Activated CD4-positive, alpha-beta T cell treated with anti-CD3 and anti-CD28 coated beads, Interleukin-10, Interleukin-2, amounts not matched to agents 100 ng/mL and 50 ng/mL, durations not matched to agents 16 hours and 8 hours (primary cell): ENCODE measurements at regions not wholly inside any gene's neighbourhood (a gene's known extent, or its start where the extent isn't known, plus 50 kb on each side); places are given as distances from the start of the nearest gene placed in this dataset.
"Not testable (repeated sequence)": the region's sequence is repeated elsewhere in the genome, so short reads cannot be mapped to it uniquely, and the experiment has no call there.

Source experiments
- DNase-seq: peaks from one replicate; pipeline ENCODE4 v3.0.0-alpha.2; 2020

DNA sequence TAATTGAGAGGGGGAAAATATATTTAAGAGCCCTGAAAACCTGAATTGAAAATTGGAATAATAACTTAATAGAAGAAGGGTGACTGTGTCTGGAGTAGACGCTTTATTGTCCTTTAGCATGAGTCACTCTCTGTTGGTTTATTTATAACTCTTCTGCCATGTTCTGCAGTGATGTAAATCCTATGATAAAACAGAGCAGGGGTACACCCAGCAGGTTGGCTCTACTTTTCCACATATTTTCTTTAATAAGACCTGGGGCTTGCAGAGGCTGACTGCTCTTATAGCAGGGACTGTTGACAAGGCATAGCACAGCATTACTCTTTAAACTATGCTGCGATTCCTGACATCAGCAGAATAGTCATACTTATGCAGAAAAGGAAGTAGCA lies 389.9 kb upstream of the PCDH9 start:
- no peak for DNase-seq

DNA sequence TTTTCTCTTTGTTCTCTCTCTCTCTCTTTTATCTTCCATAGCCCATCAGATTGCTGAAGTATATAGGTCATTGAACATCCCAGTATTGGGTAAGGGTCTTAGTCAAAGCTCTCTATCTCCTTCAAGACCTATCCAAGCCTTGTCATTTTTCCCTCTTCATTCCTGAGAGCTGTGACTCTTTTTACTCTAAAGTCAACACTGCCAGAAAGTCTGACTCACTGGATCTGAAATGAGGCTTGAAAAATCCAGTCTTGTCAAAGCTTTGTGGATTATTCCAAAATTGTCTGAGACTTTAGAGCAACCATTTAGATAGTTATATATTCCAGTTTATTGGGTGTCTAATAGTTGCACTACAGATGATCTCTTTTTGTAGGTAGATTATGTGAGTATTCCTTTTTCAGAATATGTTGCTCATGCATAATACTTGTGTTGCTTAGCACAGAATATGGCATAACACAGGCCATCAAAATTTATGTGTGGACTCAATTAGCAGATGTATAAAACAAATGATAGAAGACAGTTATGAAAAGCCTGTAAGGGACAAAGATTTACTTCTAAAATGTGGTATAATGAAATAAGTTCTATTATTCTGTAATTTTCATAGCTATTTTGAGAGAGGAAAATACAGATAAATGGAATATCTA lies 389.3 kb upstream of the PCDH9 start:
- no peak for DNase-seq

DNA sequence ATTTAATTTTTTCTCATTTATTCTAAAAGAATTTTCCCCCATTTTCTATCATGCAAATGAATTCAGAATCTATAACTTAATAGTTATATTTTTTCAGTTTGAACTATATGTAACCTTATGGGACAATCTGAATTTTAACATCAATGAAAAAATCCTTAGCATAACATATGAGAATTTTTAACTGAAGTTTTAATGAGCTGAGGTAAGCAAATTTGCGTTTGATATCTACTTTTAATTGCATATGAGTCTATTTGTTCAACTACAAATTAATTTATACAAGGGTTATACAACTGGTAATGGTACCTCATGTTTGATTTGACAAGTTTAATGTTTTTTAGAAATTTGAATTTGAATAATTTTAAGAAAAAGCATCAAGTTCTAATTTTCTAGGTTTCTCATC lies 384.4 kb upstream of the PCDH9 start:
- DNase-seq = no peak

DNA sequence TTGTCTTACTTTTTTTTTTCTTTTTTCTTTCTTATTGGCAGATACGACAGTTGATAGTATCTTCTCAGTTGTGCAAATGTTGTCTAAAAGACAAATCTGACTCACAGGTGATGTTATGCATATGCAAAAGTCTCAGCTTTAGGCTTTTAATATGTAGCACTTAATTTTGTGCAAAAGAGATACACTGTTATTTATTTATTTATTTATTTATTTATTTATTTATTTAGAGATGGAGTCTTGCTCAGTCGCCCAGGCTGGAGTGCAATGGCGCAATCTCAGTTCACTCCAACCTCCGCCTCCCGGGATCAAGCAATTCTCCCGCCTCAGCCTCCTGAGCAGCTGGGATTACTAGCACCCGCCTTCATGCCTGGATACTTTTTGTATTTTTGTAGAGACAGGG lies 383.9 kb upstream of the PCDH9 start:
- DNase-seq = no peak

DNA sequence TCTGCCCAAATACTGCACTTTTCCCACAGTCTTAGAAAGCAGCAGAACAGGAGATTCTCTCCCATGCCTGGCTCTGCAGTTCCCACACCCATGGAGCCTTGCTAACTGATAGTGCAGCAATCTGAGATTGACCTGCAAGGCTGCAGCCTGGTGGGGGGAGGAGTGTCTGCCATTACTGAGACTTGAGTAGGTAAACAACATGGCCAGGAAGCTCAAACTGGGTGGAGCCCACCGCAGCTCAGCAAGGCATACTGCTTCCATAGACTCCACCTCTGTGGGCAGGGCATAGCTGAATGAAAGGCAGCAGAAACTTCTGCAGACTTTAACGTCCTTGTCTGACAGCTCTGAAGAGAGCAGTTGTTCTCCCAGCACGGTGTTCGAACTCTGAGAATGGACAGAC lies 358.5 kb upstream of the PCDH9 start:
- DNase-seq = no peak

DNA sequence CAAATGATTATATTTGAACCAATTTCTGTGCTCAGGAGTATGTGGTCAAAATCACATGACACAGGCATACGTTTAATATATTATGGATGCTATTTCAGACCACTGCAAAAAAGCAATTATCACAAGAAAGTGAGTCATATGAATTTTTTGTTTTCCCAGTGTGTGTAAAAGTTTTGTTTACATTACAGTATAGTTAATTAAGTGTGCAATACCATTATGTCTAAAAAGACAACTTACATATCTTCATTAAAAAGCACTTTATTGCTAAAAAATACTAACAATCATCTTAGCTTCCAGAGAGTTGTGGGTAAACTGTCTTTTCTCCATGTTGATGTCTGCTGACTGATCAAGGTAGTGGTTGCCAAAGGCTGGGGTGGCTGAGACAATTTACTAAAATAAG lies 347.2 kb upstream of the PCDH9 start:
- DNase-seq = no peak

DNA sequence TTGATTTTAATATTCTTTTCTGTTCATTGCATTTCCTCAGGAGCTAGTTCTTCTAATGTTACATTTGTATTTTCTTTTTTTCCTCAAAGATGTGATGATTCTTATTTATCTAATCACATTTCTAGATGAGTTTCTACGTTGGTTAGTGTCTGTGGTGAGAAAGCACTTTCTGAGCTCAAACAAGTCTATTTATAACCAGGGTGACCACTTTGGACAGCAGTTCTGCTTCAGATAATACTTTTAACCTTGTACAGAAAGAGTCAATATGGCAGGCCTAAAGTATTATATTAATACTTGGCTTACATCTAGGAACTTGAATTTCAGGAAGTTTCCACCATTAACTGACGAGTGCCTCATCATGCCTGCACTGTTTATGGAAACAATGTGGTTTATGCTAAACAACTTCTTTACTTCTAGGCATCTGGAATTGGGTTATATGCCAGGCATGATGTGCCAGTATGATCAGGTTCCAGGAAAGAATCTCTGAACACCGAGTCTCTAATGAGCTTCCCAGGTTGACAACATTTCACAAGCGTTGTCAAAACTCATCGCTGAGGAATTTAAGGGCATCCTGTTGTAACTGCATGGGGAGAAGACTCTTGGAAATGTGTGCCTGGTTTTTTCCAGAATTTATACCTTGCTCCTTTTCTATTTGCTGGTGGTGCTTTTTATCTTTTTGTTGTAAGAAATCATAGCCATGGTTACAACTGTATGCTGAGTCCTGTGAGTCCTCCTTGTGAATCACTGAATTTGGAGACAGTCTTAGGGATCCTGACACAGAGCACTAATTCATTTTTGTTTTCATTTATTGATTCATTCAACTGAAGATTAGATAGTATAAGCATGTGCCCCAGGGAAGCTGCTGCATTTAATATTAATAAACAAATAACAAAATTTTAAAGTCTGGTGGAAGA lies 344.4 kb upstream of the PCDH9 start:
- DNase-seq = no peak

DNA sequence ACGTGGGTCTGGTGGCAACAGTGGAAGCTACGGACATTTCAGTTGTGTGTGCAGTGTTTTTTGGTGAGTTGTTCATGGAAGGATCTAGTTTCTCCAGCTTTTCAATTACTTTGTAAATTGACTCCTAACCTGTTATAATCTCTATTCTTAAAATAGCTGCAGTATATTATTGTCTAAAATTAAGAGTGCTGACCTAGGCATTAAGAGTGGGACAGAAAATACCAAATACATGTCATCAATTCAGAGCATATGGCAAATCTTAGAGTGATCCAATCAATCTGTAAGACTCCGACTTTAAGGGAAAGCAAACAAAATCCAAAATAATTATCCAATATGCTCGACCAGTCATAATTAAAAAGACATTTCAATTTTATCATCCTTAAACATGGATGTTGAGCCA lies 338.1 kb upstream of the PCDH9 start:
- no peak for DNase-seq

DNA sequence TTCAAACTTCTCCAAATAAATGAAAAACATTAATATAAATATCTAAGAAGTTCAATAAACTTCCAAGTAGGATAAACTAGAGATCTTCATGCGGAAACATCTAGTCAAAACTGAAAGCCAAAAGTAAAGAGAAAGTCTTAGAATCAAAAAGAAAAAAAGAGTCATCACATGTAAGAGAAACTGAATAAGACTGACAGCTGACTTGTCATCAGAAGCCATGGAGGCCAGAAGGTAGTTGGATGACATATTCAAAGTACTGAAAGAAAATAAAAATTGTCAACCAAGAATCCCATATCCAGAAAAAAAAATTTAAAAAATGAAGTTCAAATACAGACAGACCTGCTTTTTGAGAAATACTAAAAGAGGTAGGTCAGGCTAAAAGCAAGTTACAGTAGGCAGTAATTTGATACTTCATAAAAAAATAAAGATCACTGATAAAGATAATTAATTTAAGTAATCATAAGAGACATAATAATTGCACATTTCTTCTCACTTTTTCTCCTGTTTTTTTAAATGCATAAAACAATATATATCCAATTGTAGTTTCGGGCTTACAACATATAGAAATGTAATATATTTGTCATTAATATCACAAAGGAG lies 327.6 kb upstream of the PCDH9 start:
- DNase-seq = no peak

DNA sequence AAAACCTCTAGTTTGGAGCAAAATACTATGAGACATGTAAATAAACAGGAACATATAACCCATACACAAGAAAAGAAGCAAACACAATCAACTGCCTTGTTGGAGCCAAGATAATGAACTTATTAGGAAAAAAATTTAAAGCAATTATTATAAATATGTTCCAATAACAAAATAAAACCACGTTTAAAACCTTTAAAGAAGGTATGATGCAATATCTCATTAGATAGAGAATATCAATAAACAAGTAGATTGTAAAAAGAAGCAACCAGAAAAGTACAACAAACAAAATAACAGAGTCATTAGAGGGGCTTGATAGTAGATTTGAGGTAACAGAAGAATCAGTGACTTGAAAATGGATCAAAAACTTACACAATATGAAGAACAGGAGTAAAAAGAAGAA lies 327.0 kb upstream of the PCDH9 start:
- DNase-seq = no peak

DNA sequence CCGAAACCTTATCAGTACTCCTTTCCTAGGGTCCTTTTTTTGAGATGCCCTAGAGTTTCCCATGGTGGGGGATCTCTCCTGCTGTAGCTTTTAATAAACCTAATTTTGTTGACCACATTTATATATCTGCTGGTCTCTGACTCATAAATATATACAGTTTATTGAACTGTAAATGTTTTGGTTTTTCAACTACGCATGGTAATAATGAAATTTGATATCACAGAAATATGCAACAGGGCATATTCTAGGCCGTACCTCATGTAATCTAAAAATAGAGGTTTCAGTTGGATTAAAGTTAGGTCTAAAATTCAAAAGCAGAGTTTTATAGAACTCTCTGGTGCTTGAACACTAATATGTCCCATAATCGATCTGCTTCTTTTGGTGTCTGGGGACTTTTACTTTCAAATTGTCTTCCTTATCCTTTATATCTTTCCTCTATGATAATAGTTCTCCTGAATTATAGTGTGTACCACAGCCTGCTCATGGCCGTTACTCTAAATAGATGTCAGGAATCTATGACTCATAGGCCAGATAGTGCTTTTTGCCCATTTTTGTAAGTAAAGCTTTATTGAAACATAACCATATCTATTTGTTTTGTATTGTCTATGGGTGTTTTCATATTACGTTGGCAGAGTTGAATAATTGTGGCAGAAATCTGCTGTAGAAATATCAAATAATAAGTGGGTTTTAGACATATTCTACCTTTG lies 324.8 kb upstream of the PCDH9 start:
- no peak for DNase-seq

DNA sequence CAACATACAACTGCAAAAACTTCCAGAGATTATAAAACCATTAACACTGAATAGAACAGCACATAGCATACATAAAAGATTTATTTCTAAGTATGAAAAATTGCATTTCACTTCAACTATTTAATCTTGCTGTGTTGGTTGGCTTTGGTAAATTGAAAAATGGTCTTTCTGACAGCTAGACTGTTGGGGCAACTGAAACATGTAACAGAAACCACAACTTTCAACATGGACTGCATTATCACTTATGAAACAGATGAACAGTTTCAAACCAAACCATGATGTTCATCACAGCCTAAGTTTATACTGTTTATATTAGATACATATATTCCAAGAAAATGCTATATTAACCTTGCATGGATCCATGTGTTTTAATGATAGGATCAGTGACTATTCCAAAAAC lies 324.1 kb upstream of the PCDH9 start:
- DNase-seq = no peak

DNA sequence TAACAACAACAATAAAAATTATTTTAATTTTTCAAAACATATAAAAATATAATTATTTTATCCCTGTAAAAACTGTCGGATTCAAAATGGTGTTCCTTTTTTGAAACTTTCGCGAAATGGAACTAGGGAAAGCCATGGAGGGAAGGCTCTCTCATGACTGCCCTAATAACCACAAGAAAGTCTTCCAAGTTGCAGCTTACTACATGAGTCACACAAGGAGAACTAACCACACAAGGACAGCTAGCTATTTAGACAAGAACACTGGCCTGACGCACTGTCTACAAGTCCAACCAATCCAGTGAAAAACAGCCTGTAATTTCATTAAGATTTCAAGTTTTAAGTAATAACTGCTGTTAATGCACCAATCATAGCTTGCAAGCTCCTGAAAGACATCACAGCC lies 319.2 kb upstream of the PCDH9 start:
- DNase-seq = no peak

DNA sequence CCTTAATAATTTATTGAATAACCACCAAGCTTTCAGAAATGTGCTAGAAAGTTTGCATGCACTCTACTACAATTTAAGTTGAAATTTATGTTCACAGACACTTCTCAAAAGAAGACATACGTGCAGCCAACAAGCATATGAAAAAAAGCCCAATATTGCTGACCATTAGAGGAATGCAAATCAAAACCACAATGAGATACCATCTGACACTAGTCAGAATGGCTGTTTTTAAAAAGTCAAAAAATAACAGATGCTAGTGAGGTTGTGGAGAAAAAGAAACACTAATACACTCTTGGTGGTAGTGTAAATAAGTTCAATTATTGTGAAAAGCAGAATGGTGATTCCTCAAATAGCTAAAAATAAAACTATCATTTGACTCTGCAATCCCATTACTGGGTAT lies 308.8 kb upstream of the PCDH9 start:
- no peak for DNase-seq

DNA sequence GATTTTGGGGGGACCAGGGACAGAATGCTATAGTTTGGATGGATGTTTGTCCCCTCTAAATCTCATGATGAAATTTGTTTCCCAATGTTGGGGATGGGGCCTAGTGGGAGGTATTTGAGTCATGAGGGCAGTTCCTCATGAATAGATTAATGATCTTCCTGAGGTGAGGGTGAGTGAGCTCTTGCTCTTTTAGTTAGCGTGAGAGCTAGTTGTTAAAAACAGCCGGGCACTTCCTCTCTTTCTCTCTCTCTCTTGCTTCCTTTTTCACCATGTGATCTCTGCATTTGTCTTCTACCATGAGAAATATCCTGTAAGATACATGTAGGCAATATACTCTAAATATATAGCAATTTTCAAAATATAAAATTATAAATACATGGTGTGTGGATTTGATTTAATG lies 290.8 kb upstream of the PCDH9 start:
- DNase-seq = no peak

DNA sequence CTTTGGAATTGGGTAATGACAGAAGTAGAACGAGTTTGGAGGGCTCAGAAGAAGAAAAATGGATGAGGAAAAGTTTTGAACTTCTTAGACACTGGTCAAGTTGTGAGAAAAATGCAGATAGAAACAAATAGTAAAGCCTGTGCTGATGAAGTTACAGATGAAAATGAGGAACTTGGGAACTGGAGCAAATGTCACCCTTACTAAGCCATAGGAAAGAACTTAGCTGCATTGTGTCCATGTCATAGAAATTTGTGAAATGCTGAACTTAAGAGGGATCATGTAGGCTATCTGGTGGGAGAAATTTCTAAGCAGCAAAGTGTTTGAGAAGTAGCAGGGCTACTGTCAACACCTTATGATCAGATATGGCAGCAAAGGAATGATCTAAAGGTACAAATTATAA lies 289.2 kb upstream of the PCDH9 start:
- no peak for DNase-seq

DNA sequence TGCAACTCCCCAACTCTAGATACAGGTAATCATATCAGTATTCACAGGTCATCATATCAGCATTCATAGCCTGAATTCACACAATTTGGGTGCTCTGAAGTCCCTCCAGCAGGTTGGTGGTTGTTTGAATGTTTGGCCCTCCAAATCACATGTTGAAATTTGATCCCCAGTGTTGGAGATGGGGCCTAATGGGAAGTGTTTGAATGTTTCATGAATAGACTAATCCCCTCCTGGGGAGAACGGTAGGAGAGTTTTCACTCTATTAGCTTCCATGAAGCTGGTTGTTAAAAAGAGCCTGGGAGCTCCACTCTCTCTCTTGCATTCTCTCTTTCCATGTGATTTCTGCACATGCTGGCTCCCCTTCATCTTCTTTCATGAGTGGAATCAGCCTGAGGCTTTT lies 288.6 kb upstream of the PCDH9 start:
- DNase-seq = no peak

DNA sequence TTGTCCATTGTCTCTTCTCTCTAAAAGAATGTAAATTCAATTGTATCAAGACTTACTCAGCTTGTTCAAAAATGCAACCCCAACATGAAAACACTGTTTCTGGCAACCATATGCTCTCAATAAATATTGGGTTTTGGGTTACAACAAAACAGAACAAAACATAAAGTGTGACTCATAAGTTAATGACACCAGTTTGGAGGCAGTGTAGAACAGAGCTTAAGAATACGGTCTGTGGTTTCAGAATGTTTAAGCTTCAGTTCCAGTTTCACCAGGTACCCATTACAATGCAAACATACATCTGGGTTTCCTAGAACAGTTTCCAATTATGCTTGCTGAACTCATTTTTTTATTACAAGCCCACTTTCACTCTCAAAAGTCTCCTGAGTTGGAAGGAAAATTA lies 285.8 kb upstream of the PCDH9 start:
- peak; percentile 0 for DNase-seq

DNA sequence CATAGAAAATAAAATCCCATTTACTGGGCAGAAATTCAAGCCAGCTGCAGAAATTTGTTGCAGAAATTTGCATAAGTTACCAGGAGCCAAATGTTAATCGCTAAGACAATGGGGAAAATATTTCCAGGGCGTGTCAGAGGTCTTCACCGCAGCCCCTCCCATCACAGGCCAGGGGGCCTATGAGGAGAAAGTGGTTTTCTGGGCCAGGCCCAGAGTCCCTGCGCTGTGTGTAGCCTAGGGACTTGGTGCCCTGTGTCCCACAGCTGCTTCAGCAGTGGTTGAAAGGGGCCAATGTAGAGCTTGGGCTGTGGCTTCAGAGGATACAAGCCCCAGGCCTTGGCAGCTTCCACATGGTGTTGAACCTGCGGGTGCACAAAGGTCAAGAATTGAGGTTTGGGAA lies 278.9 kb upstream of the PCDH9 start:
- DNase-seq = no peak

DNA sequence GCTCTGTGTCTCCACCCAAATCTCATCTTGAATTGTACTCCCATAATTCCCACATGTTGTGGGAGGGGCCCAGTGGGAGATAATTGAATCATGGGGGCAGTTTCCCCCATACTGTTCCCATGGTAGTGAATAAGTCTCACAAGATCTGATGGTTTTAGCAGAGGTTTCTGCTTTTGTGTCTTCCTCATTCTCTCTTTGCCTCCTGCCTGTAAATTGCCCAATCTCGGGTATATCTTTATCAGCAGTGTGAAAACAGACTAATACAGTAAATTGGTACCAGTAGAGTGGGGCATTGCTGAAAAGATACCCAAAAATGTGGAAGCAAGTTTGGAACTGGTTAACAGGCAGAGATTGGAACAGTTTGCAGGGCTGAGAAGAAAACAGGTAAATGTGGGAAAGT lies 278.1 kb upstream of the PCDH9 start:
- DNase-seq = not testable (repeated sequence)

DNA sequence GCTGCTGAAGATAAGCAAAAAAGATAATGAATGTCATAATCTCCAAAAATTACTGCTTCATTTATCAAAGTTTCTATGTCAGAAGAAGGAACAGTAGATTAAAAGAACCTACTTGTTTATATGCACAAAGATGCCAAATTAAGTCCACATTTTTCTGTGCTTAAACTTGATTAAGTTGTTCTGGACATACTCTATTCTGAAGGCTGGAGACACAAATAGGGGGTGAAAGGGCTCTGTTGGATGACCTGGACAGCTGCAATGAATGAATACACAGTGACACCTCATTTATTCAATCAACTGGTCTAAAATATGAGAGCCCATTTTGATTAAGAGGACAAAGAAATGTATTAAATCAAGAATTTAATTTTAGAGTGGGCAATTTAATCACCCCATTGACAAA lies 276.3 kb upstream of the PCDH9 start:
- DNase-seq = no peak

DNA sequence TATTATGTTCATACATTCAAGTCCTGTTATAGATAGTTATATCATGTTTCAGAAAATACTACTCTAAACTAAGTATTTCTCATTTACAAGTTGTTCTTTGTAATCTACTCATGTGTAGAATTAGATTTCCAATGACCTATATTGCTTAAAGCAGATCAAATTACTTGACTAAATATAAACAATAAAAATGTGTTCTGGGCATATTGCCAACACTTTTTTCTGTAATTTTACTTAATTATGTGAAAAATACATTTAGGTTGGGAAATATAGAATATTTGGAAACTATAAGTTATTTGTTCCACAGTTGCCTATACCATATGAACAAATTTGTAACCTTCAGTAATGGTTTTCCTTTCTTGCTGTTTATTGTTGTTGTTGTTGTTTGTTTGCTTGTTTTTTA lies 275.2 kb upstream of the PCDH9 start:
- no peak for DNase-seq

DNA sequence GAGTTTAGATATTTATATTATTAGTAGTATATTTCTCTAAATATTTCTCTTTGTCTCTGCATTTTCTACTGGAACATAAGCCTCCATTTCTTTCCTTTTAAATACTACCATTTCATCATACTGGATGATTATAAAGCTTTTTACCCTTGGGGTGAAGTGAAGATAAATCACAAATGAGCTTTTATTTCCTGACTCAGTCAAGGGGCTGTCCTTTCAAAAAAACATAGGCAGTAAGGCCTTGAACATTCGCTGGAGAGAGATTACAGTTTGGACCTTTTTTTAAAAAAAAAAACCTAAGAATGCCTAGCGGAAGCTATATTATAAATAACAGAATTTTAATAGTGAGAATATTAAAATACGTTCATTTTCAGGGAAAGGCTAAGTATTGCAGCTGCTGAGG lies 268.8 kb upstream of the PCDH9 start:
- no peak for DNase-seq

DNA sequence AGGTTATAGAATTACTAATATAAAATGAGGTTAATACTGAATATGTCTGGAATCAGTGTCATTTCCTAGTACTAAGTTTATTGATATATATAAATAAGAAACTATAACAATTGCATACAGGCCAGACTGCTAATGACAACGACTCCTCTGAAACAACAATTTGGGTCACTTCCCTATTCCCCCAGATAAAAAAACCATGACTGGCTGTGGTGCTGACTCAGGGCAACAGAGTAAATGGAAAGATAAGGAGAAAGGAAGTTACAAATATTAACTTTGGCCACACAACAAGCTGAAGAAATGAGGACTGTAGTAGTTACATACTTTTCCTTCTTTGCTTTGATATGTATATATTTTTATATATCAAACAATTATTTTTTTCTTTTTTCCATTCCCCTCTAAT lies 263.7 kb upstream of the PCDH9 start:
- DNase-seq = no peak
